ENCODE measurements at regions not wholly inside any gene's neighbourhood (a gene's known extent, or its start where the extent isn't known, plus 50 kb on each side); places are given as distances from the start of the nearest gene placed in this dataset.

DNA sequence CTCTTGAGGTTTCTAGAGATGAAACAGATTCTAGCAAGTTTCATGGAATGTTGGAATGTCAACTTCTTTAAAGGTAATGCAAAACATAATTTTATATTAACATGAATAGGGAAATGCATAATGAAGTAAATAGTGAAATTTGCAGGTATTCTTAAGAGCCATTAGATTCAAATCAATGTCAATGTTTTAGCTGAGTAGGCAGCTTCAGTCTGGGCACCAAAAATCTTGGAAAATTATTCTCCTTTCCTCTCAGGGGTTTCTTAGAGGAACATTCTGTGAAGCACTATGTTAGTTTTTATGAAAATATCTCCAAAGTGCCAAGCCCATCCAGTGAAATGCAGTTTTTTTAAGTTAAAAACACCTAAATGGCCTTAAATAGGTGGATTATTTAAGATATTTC, 300.8 kb downstream of the PAX1 start (continued):
- TF ChIP-seq, protein P1, sequence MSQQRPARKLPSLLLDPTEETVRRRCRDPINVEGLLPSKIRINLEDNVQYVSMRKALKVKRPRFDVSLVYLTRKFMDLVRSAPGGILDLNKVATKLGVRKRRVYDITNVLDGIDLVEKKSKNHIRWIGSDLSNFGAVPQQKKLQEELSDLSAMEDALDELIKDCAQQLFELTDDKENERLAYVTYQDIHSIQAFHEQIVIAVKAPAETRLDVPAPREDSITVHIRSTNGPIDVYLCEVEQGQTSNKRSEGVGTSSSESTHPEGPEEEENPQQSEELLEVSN (IDR thresholded peaks at IDR 0.05) = no peak
- TF ChIP-seq RAD21 (IDR thresholded peaks at IDR 0.05 in 1 of 2, conservative IDR thresholded peaks at IDR 0.05 in 1 of 2; ENCODE audit: low read depth in 2 of 2, low read length in 2 of 2) (no peak), TBP (IDR thresholded peaks at IDR 0.05; ENCODE audit: low read depth, low read length) (no peak), EZH2 (IDR thresholded peaks at IDR 0.05; ENCODE audit: low read depth, low read length, severe bottlenecking) (no peak), EP300 (IDR thresholded peaks at IDR 0.05; ENCODE audit: borderline replicate concordance in 1 of 2, low read depth in 2 of 2, low read length in 2 of 2) (no peak), TCF12 (IDR thresholded peaks at IDR 0.05; ENCODE audit: low read depth, low read length) (no peak)

Data from H1 (cell line).